Tibial nerve (tissue), 4 donors: ENCODE measurements at regions not wholly inside any gene's neighbourhood (a gene's known extent, or its start where the extent isn't known, plus 50 kb on each side); places are given as distances from the start of the nearest gene placed in this dataset.

Source experiments
- DNase-seq, 2 donors: peaks; one replicate each; pipeline ENCODE4 v3.0.0-alpha.2; 2019; ENCODE audit warnings: low spot score in 2 of 2
- H3K27ac ChIP-seq, 4 donors: fragments of 200-600 bp; sonication (generic) in 3 of 4; one replicate each; pipeline ENCODE4 v1.5.1; 2017 to 2019; ENCODE audit warnings: mild to moderate bottlenecking in 1 of 4
- H3K27me3 ChIP-seq, 2 donors: fragments of 200-600 bp; sonication (generic) in 1 of 2; one replicate each; pipeline versions ENCODE4 v1.5.1 to v1.6.0; 2017 to 2019
- H3K36me3 ChIP-seq, 3 donors: fragments of 200-600 bp; sonication (generic); one replicate each; pipeline ENCODE4 v1.5.1; 2018 to 2019
- H3K4me1 ChIP-seq, 4 donors: fragments of 200-600 bp; sonication (generic) in 3 of 4; one replicate each; pipeline ENCODE4 v1.5.1; 2017 to 2019
- H3K4me3 ChIP-seq, 4 donors: fragments of 200-600 bp; sonication (generic) in 3 of 4; one replicate each; pipeline ENCODE4 v1.5.1; 2017 to 2019; ENCODE audit warnings: mild to moderate bottlenecking in 1 of 4, moderate library complexity in 1 of 4
- H3K9me3 ChIP-seq, 4 donors: fragments of 200-600 bp; sonication (generic) in 3 of 4; one replicate each; pipeline ENCODE4 v1.5.1; 2017 to 2019
- CTCF ChIP-seq, 5 experiments: fragments of 200-600 bp in 3 of 5; fragments of 450-650 bp in 2 of 5; sonication (generic) in 3 of 5; IDR thresholded peaks; one replicate each; pipeline ENCODE4 v1.5.1; 2016 to 2019; ENCODE audit warnings: antibody characterized with exemption in 5 of 5, mild to moderate bottlenecking in 3 of 5, moderate library complexity in 2 of 5
- EP300 ChIP-seq, 2 donors: sonication (generic); formaldehyde crosslinking; IDR thresholded peaks; one replicate each; pipeline ENCODE4 v1.6.1; 2017; ENCODE audit warnings: antibody characterized with exemption in 2 of 2, mild to moderate bottlenecking in 1 of 2
- POLR2A ChIP-seq, 2 donors: fragments of 450-650 bp; IDR thresholded peaks; one replicate each; pipeline ENCODE4 v1.6.1; 2017; ENCODE audit warnings: antibody characterized with exemption in 2 of 2, mild to moderate bottlenecking in 2 of 2, moderate library complexity in 2 of 2
- WGBS, 2 donors: methylation state at CpG; one replicate each; pipeline ENCODE4 v1.1.5; 2018; 5-methylcytosine and 5-hydroxymethylcytosine counted together

GRCh38 chr21:28427394-28428022 lies 565.2 kb downstream of the LTN1 start:
- TF ChIP-seq CTCF (IDR thresholded peaks at IDR 0.05) = no peak
- no peak for TF ChIP-seq POLR2A (IDR thresholded peaks at IDR 0.05)
- TF ChIP-seq EP300 (IDR thresholded peaks at IDR 0.05) = no peak

GRCh38 chr21:28426545-28426944 lies 566.1 kb downstream of the LTN1 start:
- Histone ChIP-seq H3K27me3 (no peaks in the 10 kb centered on the region), H3K27ac (no peak overlapping the region), H3K4me3 (no peak overlapping the region), H3K9me3 (no peaks in the 10 kb centered on the region), H3K36me3 (no peaks in the 10 kb centered on the region), H3K4me1 (peaks cover 0 to 7% (median 0%) of the 10 kb centered on the region in 4 donors)
- DNase-seq = no peak
- TF ChIP-seq CTCF (IDR thresholded peaks at IDR 0.05) (no peak), EP300 (IDR thresholded peaks at IDR 0.05) (no peak), POLR2A (IDR thresholded peaks at IDR 0.05) (no peak)

More at GRCh38 chr21:28427394-28428022, 565.2 kb downstream of the LTN1 start:
- no peak for DNase-seq
- Histone ChIP-seq H3K36me3 (no peaks in the 10 kb centered on the region), H3K4me3 (no peak overlapping the region), H3K9me3 (no peaks in the 10 kb centered on the region), H3K27ac (no peak overlapping the region), H3K27me3 (no peaks in the 10 kb centered on the region), H3K4me1 (peaks cover 0 to under 1% (median 0%) of the 10 kb centered on the region in 4 donors)
- 74 to 89% methylated on average over 1 of the region's 1 CpG for WGBS, 2 donors

- no peak overlapping the region for H3K27ac ChIP-seq
- 9 to 42% methylated on average over 3 of the region's 3 CpGs for WGBS, 2 donors
Observed at GRCh38 chr21:28423521-28424190, 569.0 kb downstream of the LTN1 start.

GRCh38 chr21:28421716-28422524 lies 570.8 kb downstream of the LTN1 start:
- Histone ChIP-seq H3K9me3 (no peaks in the 10 kb centered on the region), H3K27ac (peak overlapping the region in 1 of 4 donors; percentile 40), H3K36me3 (no peaks in the 10 kb centered on the region), H3K27me3 (no peaks in the 10 kb centered on the region), H3K4me1 (peaks cover 0 to 7% (median 0%) of the 10 kb centered on the region in 4 donors), H3K4me3 (no peak overlapping the region)
- 51 to 58% methylated on average over 3 of the region's 3 CpGs for WGBS, 2 donors
- TF ChIP-seq CTCF (IDR thresholded peaks at IDR 0.05) = no peak
- peak in 1 of 2 donors; percentile 85 for TF ChIP-seq EP300 (IDR thresholded peaks at IDR 0.05)
- TF ChIP-seq POLR2A (IDR thresholded peaks at IDR 0.05) = no peak
- DNase-seq = peak in 1 of 2 donors; percentile 32

More at GRCh38 chr21:28423521-28424190, 569.0 kb downstream of the LTN1 start:
- no peak for TF ChIP-seq EP300 (IDR thresholded peaks at IDR 0.05)
- no peak for TF ChIP-seq POLR2A (IDR thresholded peaks at IDR 0.05)
- TF ChIP-seq CTCF (IDR thresholded peaks at IDR 0.05) = no peak
- Histone ChIP-seq H3K36me3 (no peaks in the 10 kb centered on the region), H3K9me3 (no peaks in the 10 kb centered on the region), H3K4me1 (peaks cover 0 to 7% (median 0%) of the 10 kb centered on the region in 4 donors), H3K27me3 (no peaks in the 10 kb centered on the region), H3K4me3 (no peak overlapping the region)
- DNase-seq = no peak
